IMR-90 (cell line): ENCODE measurements at regions not wholly inside any gene's neighbourhood (a gene's known extent, or its start where the extent isn't known, plus 50 kb on each side); places are given as distances from the start of the nearest gene placed in this dataset.

Source experiments
- ATAC-seq: fragments of 200-7000 bp; cut with Tn5 transposase; 2 replicates; pipeline ENCODE4 v1.9.1; 2020; ENCODE audit warnings: low read depth, mild to moderate bottlenecking, moderate library complexity
- BruUV-seq: library from RNA; stranded (reverse); fragments of 400-500 nt; replicated peaks from 2 replicates; lab custom pipeline; 2021; lab: Mats Ljungman, UMichigan
- CTCF ChIA-PET: fragments of 300-600 bp; formaldehyde crosslinking; extraction: SDS; loops from one replicate; lab custom pipeline; 2021; ENCODE audit warnings: antibody characterized with exemption; lab: Yijun Ruan, JAX
- POLR2A ChIA-PET: fragments of 300-600 bp; sonication (Branson Sonifier 250); formaldehyde crosslinking; loops from one replicate; lab custom pipeline; 2022; ENCODE audit warnings: antibody characterized with exemption; ENCODE audit not compliant: unreplicated experiment; lab: Charles Lee
- DNase-seq: peaks from one replicate; pipeline ENCODE4 v3.0.0; 2013
- H2AFZ ChIP-seq: replicated peaks from 2 replicates; pipeline ENCODE3; 2013; ENCODE audit warnings: low read length, mild to moderate bottlenecking; ENCODE audit not compliant: poor library complexity
- H2AK5ac ChIP-seq: 2 replicates; pipeline ENCODE4 v1.6.1; 2013; ENCODE audit warnings: low read depth, low read length, inconsistent platforms
- H2AK9ac ChIP-seq: replicated peaks from 2 replicates; pipeline ENCODE3; 2013; ENCODE audit warnings: mild to moderate bottlenecking, low read depth, low read length, moderate library complexity; ENCODE audit not compliant: poor library complexity
- H2BK120ac ChIP-seq: 2 replicates; pipeline ENCODE4 v1.6.1; 2013; ENCODE audit warnings: low read depth, low read length, inconsistent platforms
- H2BK15ac ChIP-seq: 3 replicates; pipeline ENCODE4 v1.6.1; 2013; ENCODE audit warnings: low read depth, low read length, inconsistent platforms
- H2BK20ac ChIP-seq: 2 replicates; pipeline ENCODE4 v1.6.1; 2013; ENCODE audit warnings: low read depth, mild to moderate bottlenecking, inconsistent platforms, low read length, moderate library complexity
- H2BK5ac ChIP-seq: 2 replicates; pipeline ENCODE4 v1.6.1; 2013; ENCODE audit warnings: mild to moderate bottlenecking, low read depth, low read length, inconsistent platforms; ENCODE audit not compliant: poor library complexity, severe bottlenecking
- H3K14ac ChIP-seq: replicated peaks from 2 replicates; pipeline ENCODE4 v1.6.1; 2013; ENCODE audit warnings: low read depth, low read length, inconsistent platforms
- H3K18ac ChIP-seq: 2 replicates; pipeline ENCODE4 v1.6.1; 2013; ENCODE audit warnings: low read depth, low read length, control low read depth
- H3K23ac ChIP-seq: 2 replicates; pipeline ENCODE4 v1.6.1; 2013; ENCODE audit warnings: low read depth, low read length, inconsistent platforms
- H3K27ac ChIP-seq: 2 replicates; pipeline ENCODE4 v1.5.1; 2013; ENCODE audit warnings: mild to moderate bottlenecking, control low read depth, low read length; ENCODE audit not compliant: insufficient read depth
- H3K27me3 ChIP-seq: 2 replicates; pipeline ENCODE4 v1.6.1; 2013; ENCODE audit warnings: low read length; ENCODE audit not compliant: control insufficient read depth, insufficient read depth
- H3K36me3 ChIP-seq: 2 replicates; pipeline ENCODE4 v1.6.1; 2013; ENCODE audit warnings: low read length, mixed read lengths; ENCODE audit not compliant: control insufficient read depth, insufficient read depth
- H3K4ac ChIP-seq: 2 replicates; pipeline ENCODE4 v1.6.1; 2013; ENCODE audit warnings: low read depth, low read length, inconsistent platforms
- H3K4me1 ChIP-seq: 2 replicates; pipeline ENCODE4 v1.6.1; 2013; ENCODE audit warnings: low read length, mixed read lengths; ENCODE audit not compliant: control insufficient read depth, insufficient read depth
- H3K4me2 ChIP-seq: 2 replicates; pipeline ENCODE4 v1.6.1; 2013; ENCODE audit warnings: low read depth, mild to moderate bottlenecking, control low read depth, low read length, moderate library complexity
- H3K4me3 ChIP-seq: 2 replicates; pipeline ENCODE4 v1.5.1; 2013; ENCODE audit warnings: low read depth, mild to moderate bottlenecking, control low read depth, low read length, moderate library complexity; ENCODE audit not compliant: insufficient read depth
- H3K56ac ChIP-seq: 2 replicates; pipeline ENCODE4 v1.6.1; 2013; ENCODE audit warnings: low read length, inconsistent platforms; ENCODE audit not compliant: insufficient read depth; ENCODE audit errors: extremely low read depth
- H3K79me1 ChIP-seq, 2 experiments: 2 replicates each; pipeline ENCODE4 v1.6.1; 2013; ENCODE audit warnings: low read length in 2 of 2, inconsistent platforms in 1 of 2, low read depth in 1 of 2
- H3K9ac ChIP-seq: 2 replicates; pipeline ENCODE4 v1.6.1; 2013; ENCODE audit warnings: low read depth, low read length, control low read depth
- H3K9me1 ChIP-seq: 2 replicates; pipeline ENCODE4 v1.6.1; 2013; ENCODE audit warnings: low read length, inconsistent platforms; ENCODE audit not compliant: insufficient read depth
- H3K9me3 ChIP-seq: 2 replicates; pipeline ENCODE4 v1.6.1; 2013; ENCODE audit warnings: low read length; ENCODE audit not compliant: control insufficient read depth, insufficient read depth
- H4K20me1 ChIP-seq: 2 replicates; pipeline ENCODE4 v1.6.1; 2013; ENCODE audit warnings: low read length, inconsistent platforms; ENCODE audit not compliant: insufficient read depth
- H4K5ac ChIP-seq: 2 replicates; pipeline ENCODE4 v1.6.1; 2013; ENCODE audit warnings: mild to moderate bottlenecking, low read depth, low read length, control low read depth
- H4K8ac ChIP-seq, 2 experiments: 2 replicates each; pipeline ENCODE4 v1.6.1; 2013; ENCODE audit warnings: low read depth in 2 of 2, low read length in 2 of 2, control low read depth in 1 of 2, inconsistent platforms in 1 of 2
- H4K91ac ChIP-seq: 2 replicates; pipeline ENCODE4 v1.6.1; 2013; ENCODE audit warnings: low read depth, low read length, inconsistent platforms; ENCODE audit not compliant: insufficient read depth
- BHLHE40 ChIP-seq: fragments of 150-350 bp; IDR thresholded peaks from 2 replicates; pipeline ENCODE4 v1.6.1; 2016; ENCODE audit warnings: mild to moderate bottlenecking, low read depth, low read length
- CEBPB ChIP-seq: IDR thresholded peaks from 2 replicates; pipeline ENCODE4 v1.6.1; 2012; ENCODE audit warnings: low read depth, low read length, improper control_type of control experiment
- FOS ChIP-seq: fragments of 150-350 bp; IDR thresholded peaks from 2 replicates; pipeline ENCODE4 v1.6.1; 2016; ENCODE audit warnings: low read depth, low read length
- MAFK ChIP-seq: IDR thresholded peaks from 2 replicates; pipeline ENCODE4 v1.6.1; 2012; ENCODE audit warnings: low read depth, low read length, improper control_type of control experiment
- MAZ ChIP-seq: IDR thresholded peaks from 2 replicates; pipeline ENCODE4 v1.6.1; 2012; ENCODE audit warnings: low read depth, mild to moderate bottlenecking, low read length, improper control_type of control experiment, moderate library complexity, borderline replicate concordance
- MXI1 ChIP-seq: IDR thresholded peaks from 2 replicates; pipeline ENCODE4 v1.6.1; 2012; ENCODE audit warnings: low read depth, mild to moderate bottlenecking, low read length, moderate library complexity, borderline replicate concordance
- NFE2L2 ChIP-seq: fragments of 150-350 bp; IDR thresholded peaks from 2 replicates; pipeline ENCODE4 v1.6.1; 2016; ENCODE audit warnings: low read depth, mild to moderate bottlenecking, low read length
- RCOR1 ChIP-seq: IDR thresholded peaks from 2 replicates; pipeline ENCODE4 v1.6.1; 2012; ENCODE audit warnings: mild to moderate bottlenecking, low read length, improper control_type of control experiment; ENCODE audit not compliant: insufficient replicate concordance
- RFX5 ChIP-seq: IDR thresholded peaks from 2 replicates; pipeline ENCODE4 v1.8.0; 2012; ENCODE audit warnings: low read depth, mild to moderate bottlenecking, low read length, moderate library complexity
- SMC3 ChIP-seq: fragments of 150-350 bp; IDR thresholded peaks from 2 replicates; pipeline ENCODE4 v1.6.1; 2016; ENCODE audit warnings: low read depth, mild to moderate bottlenecking, antibody characterized with exemption, low read length, moderate library complexity
- dilution Hi-C: fragments of 300-500 bp; cut with HindIII; formaldehyde crosslinking; loops from one replicate; pipeline ENCODE4 v1.14.3; 2018; ENCODE audit warnings: low sequenced_read_pairs; ENCODE audit not compliant: unreplicated experiment
- in situ Hi-C: fragments of 300-500 bp; cut with MboI; formaldehyde crosslinking; loops from 3 replicates; pipeline ENCODE4 v1.14.3; 2019; ENCODE audit warnings: low sequenced_read_pairs, inconsistent platforms, mixed read lengths
- intact Hi-C: fragments of 100-400 bp; cut with micrococcal nuclease; formaldehyde crosslinking; loops from 2 replicates; pipeline ENCODE4 v1.10.0; 2022
- TF ChIP-seq, protein P1 (sequence below): conservative IDR thresholded peaks from 2 replicates; pipeline ENCODE4 v1.5.1; 2012; ENCODE audit warnings: mild to moderate bottlenecking, low read depth, low read length, improper control_type of control experiment
- TF ChIP-seq, protein P2 (sequence below): fragments of 150-350 bp; IDR thresholded peaks from 2 replicates; pipeline ENCODE4 v1.6.1; 2017; ENCODE audit warnings: mild to moderate bottlenecking, antibody characterized with exemption, low read length, low read depth

DNA sequence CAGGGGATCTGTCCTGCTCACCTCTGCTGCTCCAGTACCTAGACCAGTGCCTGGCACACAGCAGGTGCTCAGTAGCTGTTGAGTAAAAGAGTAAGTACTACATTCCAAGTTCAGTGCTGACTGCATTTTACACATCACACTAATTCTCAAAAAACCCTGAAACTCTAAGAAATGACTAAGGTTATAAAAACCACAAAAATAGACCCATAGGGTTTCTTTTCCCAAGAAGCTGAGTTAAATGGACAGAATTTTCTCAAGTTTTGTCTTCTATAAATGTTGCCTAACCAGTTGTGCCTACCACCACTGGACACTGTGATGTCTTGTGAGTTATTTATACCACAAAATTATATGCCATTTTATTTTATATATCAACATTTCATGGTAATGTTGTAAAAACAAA, 78.9 kb upstream of the RXFP1 start:
- no peak overlapping the region for H2BK5ac ChIP-seq
- ChIA-PET CTCF (interaction anchor here (0.5 kb wide), 1 partner anchor 68 kb away, joined by 3 read pairs; no protein-coding TSS in a partner anchor), POLR2A (no interaction called here)
- dilution Hi-C loops (no loop called here), intact Hi-C loops (no loop called here), in situ Hi-C loops (no loop called here)
- no peak overlapping the region for H2BK20ac ChIP-seq
- no peak overlapping the region for H2AK5ac ChIP-seq
- no peak overlapping the region for H3K9ac ChIP-seq
- H3K4me2 ChIP-seq: no peak overlapping the region
- H4K91ac ChIP-seq: no peak overlapping the region
- no peak overlapping the region for H2BK15ac ChIP-seq
- no peaks in the 10 kb centered on the region for H4K20me1 ChIP-seq
- no peak overlapping the region for H3K27ac ChIP-seq
- no peak overlapping the region for H3K18ac ChIP-seq
- H3K36me3 ChIP-seq: no peaks in the 10 kb centered on the region
- no peak overlapping the region for H2AK9ac ChIP-seq
- no peaks in the 10 kb centered on the region for H3K9me3 ChIP-seq
- no peak overlapping the region for H3K56ac ChIP-seq
- H3K4me1 ChIP-seq: no peaks in the 10 kb centered on the region
- no peaks in the 10 kb centered on the region for H3K9me1 ChIP-seq
- BruUV-seq: no TSS peak
- H2AFZ ChIP-seq: no peak overlapping the region
- H3K4me3 ChIP-seq: no peak overlapping the region
- ATAC-seq: no peak
- H3K79me1 ChIP-seq: no peaks in the 10 kb centered on the region
- H2BK120ac ChIP-seq: no peak overlapping the region
- no peak overlapping the region for H4K8ac ChIP-seq
- no peak for DNase-seq
- H3K14ac ChIP-seq: no peak overlapping the region
- no peak overlapping the region for H4K5ac ChIP-seq
- no peak overlapping the region for H3K23ac ChIP-seq
- H3K4ac ChIP-seq: no peak overlapping the region
- TF ChIP-seq FOS (no peak), MXI1 (no peak), SMC3 (no peak), CEBPB (no peak), RFX5 (no peak), MAFK (no peak), MAZ (no peak), NFE2L2 (no peak), RCOR1 (no peak), BHLHE40 (no peak)
- TF ChIP-seq, protein P1, sequence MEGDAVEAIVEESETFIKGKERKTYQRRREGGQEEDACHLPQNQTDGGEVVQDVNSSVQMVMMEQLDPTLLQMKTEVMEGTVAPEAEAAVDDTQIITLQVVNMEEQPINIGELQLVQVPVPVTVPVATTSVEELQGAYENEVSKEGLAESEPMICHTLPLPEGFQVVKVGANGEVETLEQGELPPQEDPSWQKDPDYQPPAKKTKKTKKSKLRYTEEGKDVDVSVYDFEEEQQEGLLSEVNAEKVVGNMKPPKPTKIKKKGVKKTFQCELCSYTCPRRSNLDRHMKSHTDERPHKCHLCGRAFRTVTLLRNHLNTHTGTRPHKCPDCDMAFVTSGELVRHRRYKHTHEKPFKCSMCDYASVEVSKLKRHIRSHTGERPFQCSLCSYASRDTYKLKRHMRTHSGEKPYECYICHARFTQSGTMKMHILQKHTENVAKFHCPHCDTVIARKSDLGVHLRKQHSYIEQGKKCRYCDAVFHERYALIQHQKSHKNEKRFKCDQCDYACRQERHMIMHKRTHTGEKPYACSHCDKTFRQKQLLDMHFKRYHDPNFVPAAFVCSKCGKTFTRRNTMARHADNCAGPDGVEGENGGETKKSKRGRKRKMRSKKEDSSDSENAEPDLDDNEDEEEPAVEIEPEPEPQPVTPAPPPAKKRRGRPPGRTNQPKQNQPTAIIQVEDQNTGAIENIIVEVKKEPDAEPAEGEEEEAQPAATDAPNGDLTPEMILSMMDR: no peak
- TF ChIP-seq, protein P2, sequence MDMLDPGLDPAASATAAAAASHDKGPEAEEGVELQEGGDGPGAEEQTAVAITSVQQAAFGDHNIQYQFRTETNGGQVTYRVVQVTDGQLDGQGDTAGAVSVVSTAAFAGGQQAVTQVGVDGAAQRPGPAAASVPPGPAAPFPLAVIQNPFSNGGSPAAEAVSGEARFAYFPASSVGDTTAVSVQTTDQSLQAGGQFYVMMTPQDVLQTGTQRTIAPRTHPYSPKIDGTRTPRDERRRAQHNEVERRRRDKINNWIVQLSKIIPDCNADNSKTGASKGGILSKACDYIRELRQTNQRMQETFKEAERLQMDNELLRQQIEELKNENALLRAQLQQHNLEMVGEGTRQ: no peak
- H3K27me3 ChIP-seq: 0 out of 2 replicates have a peak, but pooled peaks cover 1% of the 10 kb centered on the region
